Stomach (tissue), 8 donors: ENCODE measurements at regions not wholly inside any gene's neighbourhood (a gene's known extent, or its start where the extent isn't known, plus 50 kb on each side); places are given as distances from the start of the nearest gene placed in this dataset.
"Not testable (repeated sequence)": the region's sequence is repeated elsewhere in the genome, so short reads cannot be mapped to it uniquely, and the experiment has no call there.

Experiments used
- DNase-seq, 2 donors: peaks; one replicate each; pipeline versions ENCODE4 v3.0.0 to v3.0.0-alpha.2; 2013 to 2019
- H3K27ac ChIP-seq, 5 donors: fragments of 200-600 bp in 4 of 5; sonication (generic) in 4 of 5; one replicate each; pipeline ENCODE4 v1.5.1; 2013 to 2019; ENCODE audit warnings: mild to moderate bottlenecking in 1 of 5, moderate library complexity in 1 of 5
- H3K27me3 ChIP-seq, 3 donors: fragments of 200-600 bp; sonication (generic); one replicate each; pipeline ENCODE4 v1.5.1; 2017 to 2019; ENCODE audit warnings: mixed run types in 1 of 3
- H3K36me3 ChIP-seq, 4 donors: fragments of 200-600 bp; sonication (generic); 1 replicate in 3 of 4; 2 replicates in 1 of 4; pipeline ENCODE4 v1.5.1; 2016 to 2019
- H3K4me1 ChIP-seq, 4 donors: fragments of 200-600 bp; sonication (generic); one replicate each; pipeline ENCODE4 v1.5.1; 2016 to 2019
- H3K4me3 ChIP-seq, 4 donors: fragments of 200-600 bp; sonication (generic) in 3 of 4; one replicate each; pipeline ENCODE4 v1.5.1; 2016 to 2019; ENCODE audit warnings: mild to moderate bottlenecking in 1 of 4
- H3K9me3 ChIP-seq, 4 donors: fragments of 200-600 bp; sonication (generic); one replicate each; pipeline ENCODE4 v1.5.1; 2016 to 2019
- EP300 ChIP-seq: sonication (generic); formaldehyde crosslinking; IDR thresholded peaks from one replicate; pipeline ENCODE4 v1.6.1; 2017; ENCODE audit warnings: antibody characterized with exemption
- POLR2A ChIP-seq, 4 donors: fragments of 450-650 bp; IDR thresholded peaks; one replicate each; pipeline ENCODE4 v1.6.1; 2016; ENCODE audit warnings: antibody characterized with exemption in 4 of 4, control low read depth in 2 of 4, mild to moderate bottlenecking in 1 of 4, moderate library complexity in 1 of 4
- POLR2AphosphoS5 ChIP-seq, 3 donors: sonication (generic); formaldehyde crosslinking; IDR thresholded peaks; one replicate each; pipeline ENCODE4 v1.6.1; 2016; ENCODE audit warnings: antibody characterized with exemption in 3 of 3
- WGBS, 5 donors: extraction: QIAGEN DNeasy Blood & Tissue Kit in 3 of 5; methylation state at CpG; one replicate each; pipeline versions ENCODE4 v1.1.5 to v1.1.7; 2013 to 2018; 5-methylcytosine and 5-hydroxymethylcytosine counted together
- intact Hi-C: fragments of 100-400 bp; cut with DNase I; formaldehyde crosslinking; loops from one replicate; pipeline ENCODE4 v1.15.1; 2023; ENCODE audit warnings: low total_unique reads
- TF ChIP-seq, protein P1 (sequence below), 7 experiments: fragments of 450-650 bp in 4 of 7; fragments of 200-600 bp in 3 of 7; sonication (generic) in 3 of 7; IDR thresholded peaks; one replicate each; pipeline ENCODE4 v1.5.1; 2016 to 2019; ENCODE audit warnings: antibody characterized with exemption in 7 of 7, control low read depth in 2 of 7, mild to moderate bottlenecking in 1 of 7
- donor health status: healthy with polysubstance abuse.
- donor health status: Bipolar disorder and iron deficiency.
- donor health status: healthy.

DNA sequence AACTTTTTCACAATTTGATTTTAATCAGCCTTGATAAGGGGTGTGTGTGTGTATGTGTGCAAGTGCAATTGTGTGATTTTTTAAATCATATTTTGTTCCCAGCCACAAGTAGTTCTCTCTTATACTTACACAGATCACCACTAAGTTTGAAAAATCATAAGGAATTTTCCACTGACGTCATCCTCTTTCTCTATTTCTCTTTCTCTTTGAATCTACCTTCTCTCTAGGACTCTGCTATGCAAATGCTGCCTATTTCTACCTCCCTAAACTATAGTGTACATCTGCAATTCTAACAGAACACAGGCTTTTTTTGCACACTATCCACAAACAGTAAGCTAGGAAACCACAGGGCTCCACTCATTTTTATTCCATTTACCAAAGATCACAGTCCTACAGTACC is 254.6 kb upstream of the CYLC2 start:
- WGBS, 5 donors, result 48 to 86% (median 78%) methylated on average over 1 of the region's 1 CpG
- TF ChIP-seq EP300 (no peak), POLR2AphosphoS5 (IDR thresholded peaks at IDR 0.05) (no peak), POLR2A (IDR thresholded peaks at IDR 0.05) (no peak)
- TF ChIP-seq, protein P1, sequence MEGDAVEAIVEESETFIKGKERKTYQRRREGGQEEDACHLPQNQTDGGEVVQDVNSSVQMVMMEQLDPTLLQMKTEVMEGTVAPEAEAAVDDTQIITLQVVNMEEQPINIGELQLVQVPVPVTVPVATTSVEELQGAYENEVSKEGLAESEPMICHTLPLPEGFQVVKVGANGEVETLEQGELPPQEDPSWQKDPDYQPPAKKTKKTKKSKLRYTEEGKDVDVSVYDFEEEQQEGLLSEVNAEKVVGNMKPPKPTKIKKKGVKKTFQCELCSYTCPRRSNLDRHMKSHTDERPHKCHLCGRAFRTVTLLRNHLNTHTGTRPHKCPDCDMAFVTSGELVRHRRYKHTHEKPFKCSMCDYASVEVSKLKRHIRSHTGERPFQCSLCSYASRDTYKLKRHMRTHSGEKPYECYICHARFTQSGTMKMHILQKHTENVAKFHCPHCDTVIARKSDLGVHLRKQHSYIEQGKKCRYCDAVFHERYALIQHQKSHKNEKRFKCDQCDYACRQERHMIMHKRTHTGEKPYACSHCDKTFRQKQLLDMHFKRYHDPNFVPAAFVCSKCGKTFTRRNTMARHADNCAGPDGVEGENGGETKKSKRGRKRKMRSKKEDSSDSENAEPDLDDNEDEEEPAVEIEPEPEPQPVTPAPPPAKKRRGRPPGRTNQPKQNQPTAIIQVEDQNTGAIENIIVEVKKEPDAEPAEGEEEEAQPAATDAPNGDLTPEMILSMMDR (IDR thresholded peaks at IDR 0.05), result no peak
- Histone ChIP-seq H3K9me3 (no peaks in the 10 kb centered on the region), H3K27me3 (no peaks in the 10 kb centered on the region), H3K36me3 (no peaks in the 10 kb centered on the region), H3K4me3 (no peak overlapping the region), H3K27ac (no peak overlapping the region), H3K4me1 (no peaks in the 10 kb centered on the region)
- DNase-seq, result no peak
- intact Hi-C loops, result no loop called here

DNA sequence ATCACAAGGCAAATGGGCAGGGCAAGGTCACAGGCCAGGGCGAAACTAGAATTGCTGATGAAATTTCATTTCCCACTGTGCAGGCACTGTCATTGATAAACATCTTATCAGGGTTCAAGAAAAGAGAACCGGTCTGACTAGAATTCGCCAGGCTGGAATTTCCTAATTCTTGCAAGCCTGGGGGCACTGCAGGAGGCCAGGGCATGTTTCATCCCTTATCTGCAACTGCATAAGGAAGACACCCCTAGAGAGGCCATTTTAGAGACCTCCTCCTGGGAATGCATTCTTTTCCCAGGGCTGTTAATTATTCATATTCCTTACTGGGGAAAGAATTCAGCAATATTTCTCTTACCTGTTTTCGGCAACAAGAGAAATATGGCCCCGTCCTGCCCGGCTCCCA is 266.2 kb upstream of the CYLC2 start:
- no peak for DNase-seq
- H3K4me1 ChIP-seq, result no peaks in the 10 kb centered on the region
- intact Hi-C loops, result no loop called here
- H3K27me3 ChIP-seq, result no peaks in the 10 kb centered on the region
- H3K4me3 ChIP-seq, result no peak overlapping the region
- H3K36me3 ChIP-seq, result no peaks in the 10 kb centered on the region
- H3K9me3 ChIP-seq, result peaks cover 0 to 15% (median 10%) of the 10 kb centered on the region in 4 donors
- TF ChIP-seq, protein P1 (IDR thresholded peaks at IDR 0.05), result no peak
- TF ChIP-seq POLR2A (IDR thresholded peaks at IDR 0.05) (no peak), EP300 (no peak), POLR2AphosphoS5 (IDR thresholded peaks at IDR 0.05) (no peak)
- 81 to 90% (median 89%) methylated on average over 6 of the region's 6 CpGs for WGBS, 5 donors
- H3K27ac ChIP-seq, result no peak overlapping the region

DNA sequence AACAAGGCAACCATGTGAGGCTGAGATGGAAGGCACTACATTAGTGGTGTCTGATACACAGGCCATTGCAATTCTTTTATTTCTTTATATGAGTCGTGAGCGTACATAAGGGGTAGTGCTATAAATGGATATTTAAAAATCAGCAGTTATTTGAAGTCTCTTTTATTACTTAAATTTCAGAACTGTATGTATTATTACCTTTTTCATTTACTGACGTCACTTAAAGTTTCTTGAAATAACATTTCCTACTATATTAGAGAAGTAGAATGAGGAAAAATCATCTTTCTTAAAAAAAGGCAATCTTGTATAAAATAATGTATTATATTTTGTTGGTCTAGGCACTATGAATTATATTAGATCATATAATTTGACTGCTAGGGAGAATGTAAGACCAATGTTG is 280.9 kb upstream of the CYLC2 start:
- DNase-seq, result no peak
- Histone ChIP-seq H3K36me3 (no peaks in the 10 kb centered on the region), H3K4me1 (no peaks in the 10 kb centered on the region), H3K4me3 (no peak overlapping the region), H3K27ac (no peak overlapping the region), H3K27me3 (no peaks in the 10 kb centered on the region), H3K9me3 (peaks cover 0 to 24% (median 19%) of the 10 kb centered on the region in 4 donors)
- WGBS, 5 donors, result 63 to 92% (median 76%) methylated on average over 3 of the region's 3 CpGs
- intact Hi-C loops, result no loop called here
- TF ChIP-seq, protein P1 (IDR thresholded peaks at IDR 0.05), result no peak

DNA sequence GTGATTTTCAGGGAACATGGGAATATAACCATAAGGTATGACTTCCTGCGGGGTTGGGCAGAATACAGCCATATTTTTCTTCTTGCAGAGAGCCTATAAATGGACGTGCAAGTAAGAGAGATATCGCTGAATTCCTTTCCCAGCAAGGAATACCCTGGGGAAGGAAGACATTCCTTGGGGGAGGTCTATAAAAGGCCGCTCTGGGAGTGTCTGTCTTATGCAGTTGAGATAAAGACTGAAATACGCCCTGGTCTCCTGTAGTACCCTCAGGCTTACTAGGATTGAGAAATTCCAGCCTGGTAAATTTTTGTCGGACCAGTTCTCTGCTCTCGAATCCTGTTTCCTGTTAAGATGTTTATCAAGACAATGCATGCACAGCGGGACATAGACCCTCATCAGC is 282.2 kb upstream of the CYLC2 start:
- H3K27me3 ChIP-seq, H3K27ac ChIP-seq, H3K36me3 ChIP-seq, DNase-seq, H3K4me1 ChIP-seq, H3K4me3 ChIP-seq, intact Hi-C loops: not testable (repeated sequence)
- WGBS, 5 donors, result 82 to 93% (median 90%) methylated on average over 8 of the region's 8 CpGs
- peaks cover 0 to 24% (median 19%) of the 10 kb centered on the region in 4 donors for H3K9me3 ChIP-seq

DNA sequence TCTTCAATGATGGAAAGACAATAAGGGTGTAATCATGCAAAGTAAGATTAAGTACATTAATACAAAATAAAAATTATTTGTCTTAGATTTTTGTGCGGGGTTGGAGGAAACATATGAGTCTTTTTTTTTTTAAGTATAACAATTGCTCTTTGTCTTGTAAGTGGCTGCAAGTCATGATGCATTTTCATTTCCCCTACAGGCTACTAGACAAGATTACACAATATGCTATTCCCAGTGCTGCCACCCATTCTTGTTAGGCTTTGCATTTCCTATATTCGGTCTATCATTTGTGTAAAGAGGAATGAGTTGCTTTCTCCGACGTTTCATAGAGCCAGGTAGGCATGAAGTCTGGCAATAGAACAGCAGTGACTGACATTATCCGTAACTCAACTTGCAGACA is 294.2 kb upstream of the CYLC2 start:
- no peaks in the 10 kb centered on the region for H3K27me3 ChIP-seq
- DNase-seq, result no peak
- no peak overlapping the region for H3K4me3 ChIP-seq
- H3K9me3 ChIP-seq, result peaks cover 0 to 6% (median 0%) of the 10 kb centered on the region in 4 donors
- no peaks in the 10 kb centered on the region for H3K4me1 ChIP-seq
- 48 to 60% (median 53%) methylated on average over 5 of the region's 5 CpGs for WGBS, 5 donors
- intact Hi-C loops, result no loop called here
- no peaks in the 10 kb centered on the region for H3K36me3 ChIP-seq
- TF ChIP-seq POLR2AphosphoS5 (IDR thresholded peaks at IDR 0.05) (no peak), POLR2A (IDR thresholded peaks at IDR 0.05) (no peak), EP300 (no peak)
- TF ChIP-seq, protein P1 (IDR thresholded peaks at IDR 0.05), result no peak
- H3K27ac ChIP-seq, result no peak overlapping the region
